ENCODE measurements at regions not wholly inside any gene's neighbourhood (a gene's known extent, or its start where the extent isn't known, plus 50 kb on each side); places are given as distances from the start of the nearest gene placed in this dataset.
A peak's percentile ranks its signal among the peaks of the same experiment; 100 is the strongest.

GRCh38 chr9:15113288-15113687 is 193.7 kb downstream of the TTC39B start:
- Histone ChIP-seq H3K9me3 (ENCODE audit: insufficient read depth, low read length) (no peaks in the 10 kb centered on the region), H3F3A (ENCODE audit: insufficient read depth) (no peaks in the 10 kb centered on the region), H3K4me2 (ENCODE audit: low read depth, low read length, poor library complexity, severe bottlenecking) (no peak overlapping the region), H3K9ac (ENCODE audit: low read length) (no peak overlapping the region), H2AFZ (ENCODE audit: low read depth, low read length, severe bottlenecking) (no peak overlapping the region), H3K79me2 (ENCODE audit: insufficient read depth, low read length) (no peaks in the 10 kb centered on the region), H3K36me3 (ENCODE audit: low read length) (no peaks in the 10 kb centered on the region), H3K27me3 (ENCODE audit: low read length) (no peaks in the 10 kb centered on the region), H3K27ac (ENCODE audit: low read depth, low read length) (no peak overlapping the region), H3K4me3 (ENCODE audit: insufficient read depth, low read length, poor library complexity, severe bottlenecking) (no peak overlapping the region), H4K20me1 (ENCODE audit: low read depth, low read length) (no peaks in the 10 kb centered on the region), H3K9me2 (replicated peaks; ENCODE audit: insufficient read depth, low read length) (no peaks in the 10 kb centered on the region)
- TF ChIP-seq EZH2phosphoT487 (conservative IDR thresholded peaks at IDR 0.05; ENCODE audit: low read length) (no peak), CTCF (IDR thresholded peaks at IDR 0.05; ENCODE audit: insufficient read depth, low read length, poor library complexity, severe bottlenecking) (no peak)

- Histone ChIP-seq H4K20me1 (ENCODE audit: low read depth, low read length) (no peaks in the 10 kb centered on the region), H3K4me3 (ENCODE audit: insufficient read depth, low read length, poor library complexity, severe bottlenecking) (no peak overlapping the region), H3K4me2 (ENCODE audit: low read depth, low read length, poor library complexity, severe bottlenecking) (no peak overlapping the region), H3K36me3 (ENCODE audit: low read length) (no peaks in the 10 kb centered on the region), H3K79me2 (ENCODE audit: insufficient read depth, low read length) (no peaks in the 10 kb centered on the region), H2AFZ (ENCODE audit: low read depth, low read length, severe bottlenecking) (no peak overlapping the region), H3K9me3 (ENCODE audit: insufficient read depth, low read length) (no peaks in the 10 kb centered on the region), H3K27ac (ENCODE audit: low read depth, low read length) (no peak overlapping the region), H3K9me2 (replicated peaks; ENCODE audit: insufficient read depth, low read length) (no peaks in the 10 kb centered on the region), H3F3A (ENCODE audit: insufficient read depth) (no peaks in the 10 kb centered on the region), H3K27me3 (ENCODE audit: low read length) (no peaks in the 10 kb centered on the region), H3K9ac (ENCODE audit: low read length) (no peak overlapping the region)
- TF ChIP-seq CTCF (IDR thresholded peaks at IDR 0.05; ENCODE audit: insufficient read depth, low read length, poor library complexity, severe bottlenecking) (no peak), EZH2phosphoT487 (conservative IDR thresholded peaks at IDR 0.05; ENCODE audit: low read length) (no peak)
Measured at GRCh38 chr9:15111071-15111470, 195.9 kb downstream of the TTC39B start.

- Histone ChIP-seq H3K9me3 (ENCODE audit: insufficient read depth, low read length) (no peaks in the 10 kb centered on the region), H3K36me3 (ENCODE audit: low read length) (no peaks in the 10 kb centered on the region), H3K27me3 (ENCODE audit: low read length) (no peaks in the 10 kb centered on the region), H3F3A (ENCODE audit: insufficient read depth) (no peaks in the 10 kb centered on the region), H4K20me1 (ENCODE audit: low read depth, low read length) (no peaks in the 10 kb centered on the region), H3K4me3 (ENCODE audit: insufficient read depth, low read length, poor library complexity, severe bottlenecking) (no peak overlapping the region), H2AFZ (ENCODE audit: low read depth, low read length, severe bottlenecking) (no peak overlapping the region), H3K9me2 (replicated peaks; ENCODE audit: insufficient read depth, low read length) (no peaks in the 10 kb centered on the region), H3K79me2 (ENCODE audit: insufficient read depth, low read length) (no peaks in the 10 kb centered on the region), H3K9ac (ENCODE audit: low read length) (no peak overlapping the region), H3K4me2 (ENCODE audit: low read depth, low read length, poor library complexity, severe bottlenecking) (no peak overlapping the region), H3K27ac (ENCODE audit: low read depth, low read length) (no peak overlapping the region)
- TF ChIP-seq CTCF (IDR thresholded peaks at IDR 0.05; ENCODE audit: insufficient read depth, low read length, poor library complexity, severe bottlenecking) (peak; percentile 61), EZH2phosphoT487 (conservative IDR thresholded peaks at IDR 0.05; ENCODE audit: low read length) (no peak)
Measured at GRCh38 chr9:15104826-15105420, 194.7 kb upstream of the FREM1 start.

Data from SU-DHL-6 (cell line).